ENCODE measurements at regions not wholly inside any gene's neighbourhood (a gene's known extent, or its start where the extent isn't known, plus 50 kb on each side); places are given as distances from the start of the nearest gene placed in this dataset.
"Not testable (repeated sequence)": the region's sequence is repeated elsewhere in the genome, so short reads cannot be mapped to it uniquely, and the experiment has no call there.

- no peak for DNase-seq
- Histone ChIP-seq H3K27ac (no peak overlapping the region), H3K4me1 (peaks cover 12% of the 10 kb centered on the region), H3K36me3 (replicated peaks in 1 of 2; ENCODE audit: insufficient read depth in 1 of 2, low read depth in 2 of 2) (no peaks in the 10 kb centered on the region), H3K4me3 (no peak overlapping the region), H3K27me3 (no peaks in the 10 kb centered on the region), H3K9me3 (no peaks in the 10 kb centered on the region)
- intact Hi-C loops (cut with DNase I), result no loop called here
- no peak for ATAC-seq
- TF ChIP-seq POLR2A (IDR thresholded peaks at IDR 0.05), result no peak
- TF ChIP-seq, protein P1, sequence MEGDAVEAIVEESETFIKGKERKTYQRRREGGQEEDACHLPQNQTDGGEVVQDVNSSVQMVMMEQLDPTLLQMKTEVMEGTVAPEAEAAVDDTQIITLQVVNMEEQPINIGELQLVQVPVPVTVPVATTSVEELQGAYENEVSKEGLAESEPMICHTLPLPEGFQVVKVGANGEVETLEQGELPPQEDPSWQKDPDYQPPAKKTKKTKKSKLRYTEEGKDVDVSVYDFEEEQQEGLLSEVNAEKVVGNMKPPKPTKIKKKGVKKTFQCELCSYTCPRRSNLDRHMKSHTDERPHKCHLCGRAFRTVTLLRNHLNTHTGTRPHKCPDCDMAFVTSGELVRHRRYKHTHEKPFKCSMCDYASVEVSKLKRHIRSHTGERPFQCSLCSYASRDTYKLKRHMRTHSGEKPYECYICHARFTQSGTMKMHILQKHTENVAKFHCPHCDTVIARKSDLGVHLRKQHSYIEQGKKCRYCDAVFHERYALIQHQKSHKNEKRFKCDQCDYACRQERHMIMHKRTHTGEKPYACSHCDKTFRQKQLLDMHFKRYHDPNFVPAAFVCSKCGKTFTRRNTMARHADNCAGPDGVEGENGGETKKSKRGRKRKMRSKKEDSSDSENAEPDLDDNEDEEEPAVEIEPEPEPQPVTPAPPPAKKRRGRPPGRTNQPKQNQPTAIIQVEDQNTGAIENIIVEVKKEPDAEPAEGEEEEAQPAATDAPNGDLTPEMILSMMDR (IDR thresholded peaks at IDR 0.05), result no peak
- WGBS, 2 donors, result 50 to 55% methylated on average over 2 of the region's 2 CpGs
Measured at GRCh38 chr5:168137265-168137664, 154.2 kb upstream of the WWC1 start.

DNA sequence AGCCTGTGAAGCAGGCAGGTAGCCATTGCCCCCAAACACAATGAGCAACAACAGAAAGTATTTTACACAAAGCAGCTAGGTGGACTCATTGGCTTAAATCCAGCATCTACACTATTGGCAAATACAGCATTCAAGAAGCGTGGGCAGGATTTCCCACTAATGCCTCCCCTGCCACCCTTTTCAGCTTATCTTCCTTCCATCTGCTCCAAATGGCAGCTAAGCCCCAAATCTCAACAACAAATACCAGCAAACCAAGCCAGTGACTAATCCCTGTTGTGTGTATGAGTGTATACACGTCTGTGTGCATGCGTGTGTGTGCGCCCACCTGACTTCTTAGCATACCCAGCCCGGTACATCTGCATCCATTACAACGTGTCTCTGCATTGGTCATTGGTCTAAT lies 151.2 kb upstream of the WWC1 start:
- WGBS, 2 donors, result 89 to 97% methylated on average over 6 of the region's 6 CpGs
- intact Hi-C loops (cut with DNase I), result no loop called here
- Histone ChIP-seq H3K36me3 (replicated peaks in 1 of 2; ENCODE audit: insufficient read depth in 1 of 2, low read depth in 2 of 2) (no peaks in the 10 kb centered on the region), H3K27me3 (no peaks in the 10 kb centered on the region), H3K4me1 (peaks cover 12% of the 10 kb centered on the region), H3K4me3 (no peak overlapping the region), H3K27ac (no peak overlapping the region), H3K9me3 (no peaks in the 10 kb centered on the region)
- no peak for DNase-seq
- ATAC-seq, result no peak
- TF ChIP-seq POLR2A (IDR thresholded peaks at IDR 0.05), result no peak
- TF ChIP-seq, protein P1 (IDR thresholded peaks at IDR 0.05), result no peak

DNA sequence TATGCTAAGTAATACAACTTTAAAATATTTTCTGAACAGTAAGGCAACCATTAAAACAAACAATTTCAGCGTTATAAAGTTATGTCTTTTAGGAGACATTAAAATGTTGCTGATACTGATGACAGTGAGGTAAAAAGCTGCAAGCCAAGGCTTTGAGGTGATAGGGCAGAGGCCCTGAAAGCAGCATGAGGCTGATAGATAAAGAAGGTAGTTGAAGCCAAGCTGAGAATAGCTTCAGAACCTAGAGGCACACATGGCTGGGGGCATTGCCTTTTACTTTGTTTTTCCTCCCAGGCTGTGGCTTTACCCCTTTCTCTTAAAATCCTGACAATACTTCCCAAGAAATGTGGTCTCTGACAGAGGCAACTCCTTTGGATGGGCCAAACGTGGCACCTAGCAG lies 149.0 kb upstream of the WWC1 start:
- Histone ChIP-seq H3K36me3 (replicated peaks in 1 of 2; ENCODE audit: insufficient read depth in 1 of 2, low read depth in 2 of 2) (no peaks in the 10 kb centered on the region), H3K4me1 (no peaks in the 10 kb centered on the region), H3K27me3 (no peaks in the 10 kb centered on the region), H3K4me3 (no peak overlapping the region), H3K9me3 (no peaks in the 10 kb centered on the region), H3K27ac (no peak overlapping the region)
- 50 to 57% methylated on average over 2 of the region's 2 CpGs for WGBS, 2 donors
- ATAC-seq (no peak), DNase-seq (no peak)
- no peak for TF ChIP-seq POLR2A (IDR thresholded peaks at IDR 0.05)
- TF ChIP-seq, protein P1 (IDR thresholded peaks at IDR 0.05), result no peak
- intact Hi-C loops (cut with DNase I), result no loop called here

DNA sequence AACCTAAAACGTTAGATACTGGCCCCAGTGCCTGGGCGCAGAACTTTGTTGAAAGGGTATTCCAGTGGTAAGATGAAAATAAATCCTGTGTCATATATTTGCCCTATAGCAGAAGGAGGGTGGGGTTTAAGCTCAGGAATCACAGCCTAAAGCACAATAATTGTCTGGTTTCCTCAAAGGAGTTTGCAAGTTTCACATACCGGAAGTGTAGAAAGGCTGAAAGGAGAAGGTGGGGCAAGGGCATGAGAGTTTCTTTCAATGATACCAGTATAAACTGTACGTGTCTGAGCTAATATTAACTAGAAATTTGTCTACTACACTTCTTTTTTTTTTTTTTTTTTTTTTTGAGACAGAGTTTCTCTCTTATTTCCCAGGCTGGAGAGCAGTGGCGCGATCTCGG lies 147.9 kb upstream of the WWC1 start:
- H3K4me3 ChIP-seq; ATAC-seq; H3K27ac ChIP-seq; DNase-seq; intact Hi-C loops (cut with DNase I); H3K4me1 ChIP-seq; H3K27me3 ChIP-seq; H3K9me3 ChIP-seq; H3K36me3 ChIP-seq (replicated peaks in 1 of 2; ENCODE audit: insufficient read depth in 1 of 2, low read depth in 2 of 2): not testable (repeated sequence)
- WGBS, 2 donors, result 73 to 86% methylated on average over 7 of the region's 7 CpGs

- no peak for DNase-seq
- H3K27ac ChIP-seq, result no peak overlapping the region
- TF ChIP-seq POLR2A (IDR thresholded peaks at IDR 0.05), result no peak
- TF ChIP-seq, protein P1 (IDR thresholded peaks at IDR 0.05), result no peak
- WGBS, 2 donors, result 85% methylated on average over 8 of the region's 8 CpGs
- ATAC-seq, result no peak
- no peaks in the 10 kb centered on the region for H3K9me3 ChIP-seq
- intact Hi-C loops (cut with DNase I), result no loop called here
- no peak overlapping the region for H3K4me3 ChIP-seq
- no peaks in the 10 kb centered on the region for H3K27me3 ChIP-seq
- H3K4me1 ChIP-seq, result no peaks in the 10 kb centered on the region
- H3K36me3 ChIP-seq (replicated peaks in 1 of 2; ENCODE audit: insufficient read depth in 1 of 2, low read depth in 2 of 2), result no peaks in the 10 kb centered on the region
Measured at GRCh38 chr5:168147106-168147505, 144.3 kb upstream of the WWC1 start.
